Calu3 (cell line): ENCODE measurements at regions not wholly inside any gene's neighbourhood (a gene's known extent, or its start where the extent isn't known, plus 50 kb on each side); places are given as distances from the start of the nearest gene placed in this dataset.

ENCODE experiments used
- BruUV-seq: library from RNA; stranded (reverse); fragments of 400-500 nt; replicated peaks from 2 replicates; lab custom pipeline; 2021; lab: Mats Ljungman, UMichigan
- CTCF ChIA-PET: fragments of 300-600 bp; sonication (Branson Sonifier 250); formaldehyde crosslinking; loops from one replicate; lab custom pipeline; 2022; ENCODE audit warnings: antibody characterized with exemption; lab: Charles Lee
- DNase-seq: peaks from one replicate; pipeline ENCODE4 v3.0.0; 2022
- H3K27ac Mint-ChIP-seq: one replicate; pipeline ENCODE4 v1.8.0; 2022; ENCODE audit warnings: mixed read lengths; ENCODE audit not compliant: unreplicated experiment
- H3K27me3 Mint-ChIP-seq: one replicate; pipeline ENCODE4 v1.8.0; 2022; ENCODE audit warnings: mixed read lengths; ENCODE audit not compliant: unreplicated experiment
- H3K36me3 Mint-ChIP-seq: one replicate; pipeline ENCODE4 v1.8.0; 2022; ENCODE audit warnings: mild to moderate bottlenecking, moderate library complexity, mixed read lengths; ENCODE audit not compliant: insufficient read depth, unreplicated experiment
- H3K4me1 Mint-ChIP-seq: one replicate; pipeline ENCODE4 v1.8.0; 2022; ENCODE audit warnings: mild to moderate bottlenecking, low read depth, mixed read lengths; ENCODE audit not compliant: unreplicated experiment
- H3K4me3 Mint-ChIP-seq: one replicate; pipeline ENCODE4 v1.8.0; 2022; ENCODE audit warnings: mild to moderate bottlenecking, low read depth, moderate library complexity, mixed read lengths; ENCODE audit not compliant: unreplicated experiment
- H3K9me3 Mint-ChIP-seq: one replicate; pipeline ENCODE4 v1.8.0; 2022; ENCODE audit warnings: low read depth, mixed read lengths; ENCODE audit not compliant: unreplicated experiment
- CTCF ChIP-seq: fragments of 200-600 bp; IDR thresholded peaks from one replicate; pipeline ENCODE4 v1.8.0; 2022; ENCODE audit warnings: antibody characterized with exemption; ENCODE audit not compliant: unreplicated experiment
- intact Hi-C: fragments of 100-400 bp; cut with micrococcal nuclease; formaldehyde crosslinking; loops from one replicate; pipeline ENCODE4 v1.10.0; 2022; ENCODE audit not compliant: unreplicated experiment

GRCh38 chr4:1523907-1524636, 117.8 kb upstream of the NKX1-1 start:
- Mint-ChIP-seq H3K4me1 (no peaks in the 10 kb centered on the region), H3K27me3 (peaks cover 58% of the 10 kb centered on the region), H3K9me3 (peaks cover 2% of the 10 kb centered on the region), H3K36me3 (no peaks in the 10 kb centered on the region), H3K27ac (no peak overlapping the region), H3K4me3 (no peak overlapping the region)
- CTCF ChIA-PET: interaction anchor here (0.5 kb wide), 1 partner anchor 38 kb away, joined by 3 read pairs; no protein-coding TSS in a partner anchor
- DNase-seq: no peak
- BruUV-seq: no TSS peak
- intact Hi-C loops: no loop called here
- no peak for TF ChIP-seq CTCF

DNA sequence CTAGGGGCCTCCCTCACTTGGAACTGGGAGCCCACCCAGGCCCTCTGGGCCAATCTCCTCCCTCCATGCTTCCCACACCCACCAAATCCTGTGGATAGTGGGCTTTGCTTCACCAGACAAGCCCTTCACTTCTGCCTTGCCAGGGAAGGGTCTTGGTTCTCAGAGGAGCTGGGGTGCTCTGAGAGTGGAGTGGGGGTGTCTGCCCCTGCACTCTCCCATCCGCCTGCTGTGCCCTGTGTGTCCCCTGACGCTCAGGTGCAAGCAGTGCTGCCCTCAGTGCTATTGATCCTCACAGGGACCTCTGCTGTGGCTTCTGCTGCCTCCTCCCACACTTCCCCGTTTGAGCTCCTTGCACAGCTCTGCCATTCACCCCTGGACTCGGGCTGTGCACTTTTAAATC, 117.3 kb upstream of the NKX1-1 start:
- intact Hi-C loops: no loop called here
- no TSS peak for BruUV-seq
- no peak for DNase-seq
- CTCF ChIA-PET: interaction anchor here (0.5 kb wide), 1 partner anchor 39 kb away, joined by 3 read pairs; no protein-coding TSS in a partner anchor
- no peak overlapping the region for H3K4me3 Mint-ChIP-seq
- TF ChIP-seq CTCF: no peak
- no peak overlapping the region for H3K27ac Mint-ChIP-seq
- no peaks in the 10 kb centered on the region for H3K4me1 Mint-ChIP-seq
- peaks cover 52% of the 10 kb centered on the region for H3K27me3 Mint-ChIP-seq
- no peaks in the 10 kb centered on the region for H3K36me3 Mint-ChIP-seq
- peaks cover 2% of the 10 kb centered on the region for H3K9me3 Mint-ChIP-seq

- intact Hi-C loops: no loop called here
- Mint-ChIP-seq H3K9me3 (peaks cover 2% of the 10 kb centered on the region), H3K36me3 (no peaks in the 10 kb centered on the region), H3K4me1 (no peaks in the 10 kb centered on the region), H3K4me3 (no peak overlapping the region), H3K27me3 (peaks cover 48% of the 10 kb centered on the region), H3K27ac (no peak overlapping the region)
- DNase-seq: no peak
- no peak for TF ChIP-seq CTCF
- no TSS peak for BruUV-seq
- CTCF ChIA-PET: no interaction called here
Observed at GRCh38 chr4:1523033-1523432, 116.8 kb upstream of the NKX1-1 start.

DNA sequence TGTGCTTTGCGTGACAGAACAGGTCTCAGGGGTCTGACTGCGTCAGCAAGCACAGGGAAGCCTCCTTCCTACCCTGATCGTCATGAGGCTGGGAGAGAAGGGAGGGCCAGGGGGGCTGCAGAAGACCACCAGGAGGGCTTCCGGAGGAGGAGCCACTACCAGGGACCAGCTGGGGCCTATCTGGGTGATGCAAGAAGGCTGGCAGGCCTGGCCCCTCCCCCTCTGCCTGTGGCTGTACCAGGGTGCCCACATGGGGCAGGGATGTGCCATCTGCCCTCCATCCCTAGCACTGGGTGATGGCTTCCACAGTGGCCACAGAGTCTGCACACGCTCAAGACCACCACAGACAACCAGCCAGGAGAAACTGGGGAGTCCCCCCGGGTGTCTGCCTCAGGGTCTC, 116.4 kb upstream of the NKX1-1 start:
- H3K36me3 Mint-ChIP-seq: no peaks in the 10 kb centered on the region
- no peak overlapping the region for H3K27ac Mint-ChIP-seq
- no peak overlapping the region for H3K4me3 Mint-ChIP-seq
- H3K4me1 Mint-ChIP-seq: no peaks in the 10 kb centered on the region
- no peak for TF ChIP-seq CTCF
- CTCF ChIA-PET: no interaction called here
- H3K9me3 Mint-ChIP-seq: peaks cover 2% of the 10 kb centered on the region
- H3K27me3 Mint-ChIP-seq: peaks cover 43% of the 10 kb centered on the region
- no TSS peak for BruUV-seq
- intact Hi-C loops: no loop called here
- DNase-seq: no peak
